GM12891 (cell line): ENCODE measurements at regions not wholly inside any gene's neighbourhood (a gene's known extent, or its start where the extent isn't known, plus 50 kb on each side); places are given as distances from the start of the nearest gene placed in this dataset.

Experiments
- DNase-seq: peaks from one replicate; pipeline ENCODE4 v3.0.0; 2011; ENCODE audit warnings: low spot score; ENCODE audit not compliant: insufficient read length
- FAIRE-seq: peaks from 2 replicates; lab custom pipeline; 2011; peaks lifted over from hg19 to GRCh38; lab: Jason Lieb, UNC
- PAX5 ChIP-seq: IDR thresholded peaks from 2 replicates; pipeline ENCODE4 v1.6.1; 2011; ENCODE audit warnings: low read length, moderate library complexity, mild to moderate bottlenecking; ENCODE audit not compliant: insufficient read depth, severe bottlenecking
- POLR2A ChIP-seq: IDR thresholded peaks from 2 replicates; pipeline ENCODE4 v1.6.1; 2011; ENCODE audit warnings: low read depth, low read length, control low read depth
- POLR2AphosphoS5 ChIP-seq: IDR thresholded peaks from 2 replicates; pipeline ENCODE4 v1.6.1; 2011; ENCODE audit warnings: low read depth, low read length, control low read depth
- POU2F2 ChIP-seq: IDR thresholded peaks from 2 replicates; pipeline ENCODE4 v1.6.1; 2011; ENCODE audit warnings: low read depth, mild to moderate bottlenecking, control low read depth, low read length, moderate library complexity
- SPI1 ChIP-seq: IDR thresholded peaks from 2 replicates; pipeline ENCODE4 v1.6.1; 2011; ENCODE audit warnings: low read depth, low read length, control low read depth
- TAF1 ChIP-seq: IDR thresholded peaks from 2 replicates; pipeline ENCODE4 v1.6.1; 2011; ENCODE audit warnings: low read depth, low read length, control low read depth

DNA sequence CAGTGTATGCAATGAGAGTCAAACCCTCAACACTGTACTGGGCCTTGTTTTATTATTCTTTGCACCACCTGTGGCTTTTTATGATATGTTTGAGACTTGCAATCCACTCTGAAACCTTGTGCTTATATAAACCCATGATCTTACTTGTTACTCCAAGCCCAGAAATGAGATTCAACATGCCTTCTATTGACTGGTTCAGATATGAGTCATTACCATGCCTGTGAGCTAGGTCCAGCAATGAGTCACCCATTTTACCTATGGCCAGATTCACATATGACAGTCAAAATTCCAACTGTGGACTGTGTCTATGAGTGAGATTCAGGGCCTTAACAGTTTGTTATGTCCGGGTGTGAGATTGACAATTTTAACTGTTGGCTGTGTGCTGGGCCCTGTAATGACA, 1846.1 kb downstream of the TP53TG3F start:
- FAIRE-seq = no peak
- no peak for DNase-seq
- TF ChIP-seq TAF1 (no peak), PAX5 (no peak), POU2F2 (no peak), POLR2AphosphoS5 (no peak), SPI1 (no peak), POLR2A (no peak)

DNA sequence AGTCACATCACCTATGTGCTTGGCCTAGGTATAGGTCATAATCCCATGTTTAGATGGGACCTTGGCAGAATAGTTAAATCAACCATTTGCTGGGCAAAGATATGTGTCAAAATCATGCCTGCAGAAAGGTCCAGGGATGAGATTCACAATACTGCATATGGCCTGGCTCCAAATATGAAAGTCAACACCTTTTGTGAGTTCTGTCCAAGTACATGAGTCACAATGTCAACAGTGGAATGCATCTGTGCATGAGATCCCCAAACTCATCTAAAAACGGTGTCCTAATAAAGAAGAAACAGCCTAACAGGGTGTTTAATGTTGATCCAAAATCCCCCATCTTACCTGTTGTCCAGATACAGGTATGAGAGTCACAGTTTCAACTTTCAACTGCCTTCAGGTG, 1847.5 kb downstream of the TP53TG3F start:
- no peak for FAIRE-seq

DNA sequence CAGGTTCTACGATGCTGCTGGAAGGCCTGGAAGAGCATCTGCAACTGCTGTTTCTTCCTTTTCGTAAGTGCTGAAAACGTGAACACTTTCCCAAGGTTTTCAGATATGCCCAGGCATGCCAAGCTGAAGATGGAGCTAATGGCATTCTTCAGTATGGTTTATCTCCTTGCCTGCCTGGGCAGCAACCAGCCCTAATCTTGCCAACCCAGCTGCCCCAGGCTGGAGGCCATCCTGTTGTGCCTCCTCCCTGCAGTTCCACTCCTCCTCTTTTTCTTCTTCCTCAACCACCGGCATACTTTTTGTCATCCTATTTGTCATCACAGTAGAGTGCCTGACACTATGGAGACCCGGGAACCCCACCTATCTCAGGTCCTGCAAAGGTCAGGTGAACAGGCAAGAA, 1849.3 kb downstream of the TP53TG3F start:
- DNase-seq (no peak), FAIRE-seq (no peak)
- TF ChIP-seq TAF1 (no peak), SPI1 (no peak), POU2F2 (no peak), POLR2AphosphoS5 (no peak), POLR2A (no peak), PAX5 (no peak)

More for the DNA sequence above, 1847.5 kb downstream of the TP53TG3F start:
- DNase-seq = no peak
- TF ChIP-seq TAF1 = no peak
- no peak for TF ChIP-seq PAX5
- no peak for TF ChIP-seq POLR2A
- no peak for TF ChIP-seq SPI1
- TF ChIP-seq POLR2AphosphoS5 = no peak
- TF ChIP-seq POU2F2 = no peak

DNA sequence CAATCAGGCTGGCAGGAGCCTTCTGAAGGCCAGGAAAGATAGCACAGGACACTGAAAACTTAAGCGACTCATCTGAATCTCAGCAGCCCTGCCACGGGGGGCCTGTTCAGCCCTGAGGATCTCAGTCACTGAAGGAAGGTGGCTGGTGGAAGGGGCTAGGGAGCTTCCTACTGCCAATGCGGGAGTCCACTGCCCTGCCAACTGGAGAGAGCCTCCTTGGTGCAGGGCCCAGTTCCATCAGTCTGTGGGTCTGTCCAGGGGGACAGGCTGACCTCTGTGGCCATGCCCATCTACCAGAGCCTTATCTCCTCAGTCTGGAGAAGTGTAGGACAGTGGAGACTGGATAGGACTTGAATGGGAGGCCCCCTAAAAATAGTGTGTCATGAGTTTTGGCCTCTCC, 1851.6 kb downstream of the TP53TG3F start:
- FAIRE-seq = no peak
- DNase-seq = no peak
- no peak for TF ChIP-seq TAF1

DNA sequence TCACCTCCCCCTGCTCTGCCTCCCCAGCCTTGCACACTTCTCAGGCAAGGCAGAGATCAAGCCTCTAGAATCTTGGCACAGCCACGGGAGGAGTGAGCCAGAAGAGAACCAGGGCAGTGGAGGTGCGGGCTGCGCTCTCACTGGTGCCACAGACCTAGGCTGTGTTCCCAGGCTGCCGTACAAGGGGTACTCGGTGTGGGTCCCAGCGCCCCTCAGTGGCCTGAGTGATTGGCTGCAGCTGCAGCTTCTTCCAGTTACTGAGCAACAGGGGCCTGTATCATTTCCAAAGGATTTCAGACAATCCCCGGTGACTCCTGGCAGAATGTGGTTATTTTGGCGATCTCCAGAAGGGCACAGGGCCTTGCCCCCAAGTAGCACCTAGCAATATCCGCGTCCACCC, 1852.1 kb downstream of the TP53TG3F start:
- TF ChIP-seq POU2F2 (no peak), SPI1 (no peak), PAX5 (no peak), TAF1 (no peak), POLR2A (no peak), POLR2AphosphoS5 (no peak)
- no peak for FAIRE-seq
- no peak for DNase-seq

DNA sequence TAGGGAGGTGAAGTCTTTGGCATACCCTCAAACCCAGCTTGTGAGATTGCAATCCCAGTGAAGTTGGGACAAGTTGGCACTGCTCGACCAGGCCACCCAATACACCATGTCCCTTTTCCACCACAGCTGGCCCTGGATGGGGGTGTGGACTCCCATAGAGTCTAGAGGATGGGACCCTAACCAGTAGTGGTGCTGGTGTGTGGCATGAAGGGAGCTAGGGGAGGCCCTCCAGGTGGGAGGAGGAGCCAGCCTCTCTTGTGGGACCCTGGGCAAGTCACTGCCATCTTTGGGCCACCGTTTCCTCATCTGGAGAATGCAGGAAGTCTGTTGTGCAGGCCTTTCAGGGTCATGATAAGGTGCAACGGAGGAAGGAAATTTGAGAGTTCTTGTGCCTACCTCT, 1854.9 kb downstream of the TP53TG3F start:
- TF ChIP-seq POU2F2 (no peak), SPI1 (no peak), POLR2A (no peak), POLR2AphosphoS5 (no peak), TAF1 (no peak), PAX5 (no peak)
- FAIRE-seq = no peak
- DNase-seq = no peak

DNA sequence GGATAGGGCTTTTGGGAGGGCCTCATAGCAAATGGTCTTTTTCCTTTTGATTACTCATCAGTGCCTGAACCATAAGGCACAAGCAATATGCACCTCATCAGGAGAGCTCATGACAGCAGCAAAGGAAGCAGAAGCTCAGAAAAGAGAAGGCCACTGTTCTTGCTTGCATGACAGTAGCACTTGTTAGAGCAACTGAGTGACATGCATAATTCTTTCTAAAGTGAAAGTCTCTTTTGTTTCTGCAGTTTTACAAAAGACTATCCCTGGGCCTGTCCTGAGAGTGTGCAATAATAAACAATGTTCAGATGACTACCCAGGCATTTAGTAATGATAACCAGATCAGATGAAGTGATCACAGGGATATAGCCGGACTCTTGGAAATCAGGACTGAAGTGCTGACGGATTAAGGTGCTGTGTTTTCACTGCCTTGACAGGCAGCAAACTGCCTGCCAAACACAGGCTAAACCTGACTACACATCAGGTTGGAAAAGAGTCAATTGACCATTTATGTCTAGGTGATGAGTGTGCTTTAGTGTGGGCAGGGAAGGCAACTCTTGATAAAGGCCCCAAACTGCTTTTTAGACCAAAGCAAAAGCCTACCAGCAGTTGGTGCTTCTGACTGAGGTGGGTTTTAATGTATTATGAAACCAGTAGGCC, 1860.3 kb downstream of the TP53TG3F start:
- DNase-seq = no peak
- FAIRE-seq = no peak
- TF ChIP-seq SPI1 (no peak), POLR2A (no peak), PAX5 (no peak), POLR2AphosphoS5 (no peak), TAF1 (no peak), POU2F2 (no peak)

DNA sequence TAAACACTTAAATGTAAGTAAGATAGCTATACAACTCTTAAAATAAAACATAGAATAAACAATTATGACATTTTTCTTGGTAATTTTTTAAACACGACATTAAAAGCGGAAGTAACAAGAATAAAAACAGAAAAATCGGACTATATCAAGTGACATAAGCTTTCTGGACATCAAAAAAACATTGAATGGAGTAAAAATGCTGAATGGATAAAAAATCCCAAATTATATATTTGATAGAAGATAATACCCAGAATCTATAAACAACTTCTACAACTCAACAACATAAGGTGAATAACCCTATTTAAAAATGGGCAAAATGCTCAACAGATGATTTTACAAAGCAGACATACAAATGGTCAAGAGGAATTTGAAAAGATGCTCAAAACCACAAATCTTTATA, 1866.5 kb downstream of the TP53TG3F start:
- FAIRE-seq = no peak
- TF ChIP-seq POLR2A (no peak), PAX5 (no peak), POLR2AphosphoS5 (no peak), POU2F2 (no peak), TAF1 (no peak), SPI1 (no peak)
- no peak for DNase-seq

DNA sequence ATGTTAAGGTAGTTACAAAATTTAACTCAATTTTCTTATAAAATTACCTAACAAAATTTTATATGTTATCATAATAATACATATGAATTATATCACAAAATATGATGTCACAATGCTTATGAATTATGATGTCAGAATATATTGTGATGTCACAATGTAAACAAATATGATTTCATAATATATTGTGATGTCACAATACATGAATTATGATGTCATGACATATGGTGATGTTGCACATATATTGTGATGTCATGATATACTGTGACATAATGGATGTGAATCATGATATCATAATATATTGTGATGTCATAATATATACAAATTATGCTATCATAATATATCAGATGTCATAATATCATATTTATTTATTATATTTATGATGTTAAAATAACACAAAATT, 1879.9 kb downstream of the TP53TG3F start:
- TF ChIP-seq POLR2AphosphoS5 (no peak), TAF1 (no peak), POU2F2 (no peak), SPI1 (no peak), PAX5 (no peak), POLR2A (no peak)
- FAIRE-seq (no peak), DNase-seq (no peak)

DNA sequence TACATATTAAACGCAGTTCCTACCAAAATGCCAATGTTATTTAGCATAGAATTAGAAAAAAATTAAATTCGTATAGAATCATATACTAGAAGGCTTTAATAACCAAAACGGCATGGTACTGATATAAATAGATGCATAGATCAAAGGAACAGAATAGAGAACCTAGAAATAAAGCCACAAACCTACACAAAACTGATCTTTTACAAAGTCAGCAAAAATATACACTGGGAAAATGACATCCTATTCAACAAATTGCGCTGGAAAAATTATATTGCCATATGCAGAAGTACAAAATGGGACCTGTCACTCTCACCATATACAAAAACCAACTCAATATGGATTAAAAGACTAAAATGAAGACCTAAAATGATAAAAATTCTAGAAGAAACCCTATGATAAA, 1882.6 kb downstream of the TP53TG3F start:
- no peak for FAIRE-seq
- no peak for DNase-seq
- TF ChIP-seq PAX5 (no peak), POLR2AphosphoS5 (no peak), SPI1 (no peak), TAF1 (no peak), POU2F2 (no peak), POLR2A (no peak)
